ENCODE measurements at regions not wholly inside any gene's neighbourhood (a gene's known extent, or its start where the extent isn't known, plus 50 kb on each side); places are given as distances from the start of the nearest gene placed in this dataset.

DNA sequence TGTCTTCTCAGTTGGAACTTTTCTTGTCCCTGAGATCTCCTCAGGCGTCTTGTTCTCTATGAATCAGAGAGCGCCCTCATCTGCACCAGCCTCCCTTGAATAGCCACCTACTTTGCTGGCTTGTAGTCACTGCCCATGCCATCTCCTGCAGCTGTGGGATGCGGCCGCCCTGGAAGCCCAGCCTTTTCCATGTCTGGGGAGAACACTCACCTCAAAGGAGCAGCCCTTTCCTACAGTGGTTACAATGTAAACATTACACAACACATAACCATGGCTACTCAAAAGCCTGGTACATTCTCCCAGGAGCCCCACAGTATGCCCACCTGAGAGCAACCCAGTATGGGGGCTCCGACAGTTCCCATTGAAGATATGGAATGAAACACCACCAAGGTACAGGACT is 351.0 kb downstream of the EN1 start:
- DNase-seq (ENCODE audit: low read depth): no peak
- no peak overlapping the region for H3K4me3 ChIP-seq (ENCODE audit: low read depth, low read length)
- TF ChIP-seq, protein P1, sequence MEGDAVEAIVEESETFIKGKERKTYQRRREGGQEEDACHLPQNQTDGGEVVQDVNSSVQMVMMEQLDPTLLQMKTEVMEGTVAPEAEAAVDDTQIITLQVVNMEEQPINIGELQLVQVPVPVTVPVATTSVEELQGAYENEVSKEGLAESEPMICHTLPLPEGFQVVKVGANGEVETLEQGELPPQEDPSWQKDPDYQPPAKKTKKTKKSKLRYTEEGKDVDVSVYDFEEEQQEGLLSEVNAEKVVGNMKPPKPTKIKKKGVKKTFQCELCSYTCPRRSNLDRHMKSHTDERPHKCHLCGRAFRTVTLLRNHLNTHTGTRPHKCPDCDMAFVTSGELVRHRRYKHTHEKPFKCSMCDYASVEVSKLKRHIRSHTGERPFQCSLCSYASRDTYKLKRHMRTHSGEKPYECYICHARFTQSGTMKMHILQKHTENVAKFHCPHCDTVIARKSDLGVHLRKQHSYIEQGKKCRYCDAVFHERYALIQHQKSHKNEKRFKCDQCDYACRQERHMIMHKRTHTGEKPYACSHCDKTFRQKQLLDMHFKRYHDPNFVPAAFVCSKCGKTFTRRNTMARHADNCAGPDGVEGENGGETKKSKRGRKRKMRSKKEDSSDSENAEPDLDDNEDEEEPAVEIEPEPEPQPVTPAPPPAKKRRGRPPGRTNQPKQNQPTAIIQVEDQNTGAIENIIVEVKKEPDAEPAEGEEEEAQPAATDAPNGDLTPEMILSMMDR (IDR thresholded peaks at IDR 0.05; ENCODE audit: low read depth, low read length): no peak
- TF ChIP-seq MYC (IDR thresholded peaks at IDR 0.05; ENCODE audit: low read depth, low read length) (no peak), POLR2A (IDR thresholded peaks at IDR 0.05; ENCODE audit: extremely low read depth, insufficient read length) (no peak)
- TF ChIP-seq, protein P2, sequence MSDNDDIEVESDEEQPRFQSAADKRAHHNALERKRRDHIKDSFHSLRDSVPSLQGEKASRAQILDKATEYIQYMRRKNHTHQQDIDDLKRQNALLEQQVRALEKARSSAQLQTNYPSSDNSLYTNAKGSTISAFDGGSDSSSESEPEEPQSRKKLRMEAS (IDR thresholded peaks at IDR 0.05; ENCODE audit: low read depth, low read length): no peak

DNA sequence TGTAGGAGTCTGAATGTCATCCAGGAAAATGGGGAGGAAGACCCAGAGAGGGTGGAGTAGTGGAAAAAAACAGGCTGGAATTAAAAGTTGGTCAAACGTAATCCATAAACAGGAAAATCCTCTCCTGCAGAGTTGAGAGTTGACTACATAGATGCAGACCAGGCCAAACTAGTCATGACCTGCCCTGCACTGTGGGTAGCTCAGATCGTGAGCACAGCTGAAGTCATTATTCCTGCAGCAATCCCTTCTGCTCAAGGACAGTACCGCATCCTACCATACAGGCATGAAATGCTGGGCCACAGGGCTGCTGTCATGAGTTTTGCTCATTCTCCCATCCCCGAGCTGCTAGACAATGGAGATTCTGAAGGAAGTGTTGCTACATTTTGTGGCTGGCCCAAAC is 352.2 kb downstream of the EN1 start:
- TF ChIP-seq POLR2A (IDR thresholded peaks at IDR 0.05; ENCODE audit: extremely low read depth, insufficient read length) (no peak), MYC (IDR thresholded peaks at IDR 0.05; ENCODE audit: low read depth, low read length) (no peak)
- TF ChIP-seq, protein P1 (IDR thresholded peaks at IDR 0.05; ENCODE audit: low read depth, low read length): no peak
- TF ChIP-seq, protein P2 (IDR thresholded peaks at IDR 0.05; ENCODE audit: low read depth, low read length): no peak
- no peak overlapping the region for H3K4me3 ChIP-seq (ENCODE audit: low read depth, low read length)
- no peak for DNase-seq (ENCODE audit: low read depth)

GRCh38 chr2:118493213-118493612 is 354.2 kb downstream of the EN1 start:
- no peak for TF ChIP-seq POLR2A (IDR thresholded peaks at IDR 0.05; ENCODE audit: extremely low read depth, insufficient read length)
- TF ChIP-seq, protein P2 (IDR thresholded peaks at IDR 0.05; ENCODE audit: low read depth, low read length): no peak
- TF ChIP-seq, protein P1 (IDR thresholded peaks at IDR 0.05; ENCODE audit: low read depth, low read length): no peak
- no peak for TF ChIP-seq MYC (IDR thresholded peaks at IDR 0.05; ENCODE audit: low read depth, low read length)
- DNase-seq (ENCODE audit: low read depth): no peak
- no peak overlapping the region for H3K4me3 ChIP-seq (ENCODE audit: low read depth, low read length)

DNA sequence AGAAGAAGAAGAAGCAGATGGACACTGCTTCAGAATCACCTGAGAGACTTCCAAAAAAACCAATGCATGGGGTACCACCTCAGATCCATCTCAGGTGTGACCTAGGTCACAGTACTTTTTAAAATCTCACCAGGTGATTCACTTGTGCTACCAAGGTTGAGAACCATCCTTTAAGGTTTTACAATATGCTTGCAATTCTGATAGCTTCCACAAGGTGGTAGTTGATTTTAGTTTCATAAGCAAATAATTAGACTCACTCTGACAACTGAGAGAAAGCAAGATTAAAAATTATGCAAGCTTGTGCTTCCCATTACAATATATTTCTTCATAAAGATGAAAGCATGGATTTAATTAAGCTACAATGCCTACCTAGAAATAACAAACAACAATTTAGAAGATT is 355.1 kb downstream of the EN1 start:
- DNase-seq (ENCODE audit: low read depth): peak; percentile 32
- TF ChIP-seq MYC (IDR thresholded peaks at IDR 0.05; ENCODE audit: low read depth, low read length): no peak
- TF ChIP-seq, protein P1 (IDR thresholded peaks at IDR 0.05; ENCODE audit: low read depth, low read length): peak; percentile 34
- no peak overlapping the region for H3K4me3 ChIP-seq (ENCODE audit: low read depth, low read length)

DNA sequence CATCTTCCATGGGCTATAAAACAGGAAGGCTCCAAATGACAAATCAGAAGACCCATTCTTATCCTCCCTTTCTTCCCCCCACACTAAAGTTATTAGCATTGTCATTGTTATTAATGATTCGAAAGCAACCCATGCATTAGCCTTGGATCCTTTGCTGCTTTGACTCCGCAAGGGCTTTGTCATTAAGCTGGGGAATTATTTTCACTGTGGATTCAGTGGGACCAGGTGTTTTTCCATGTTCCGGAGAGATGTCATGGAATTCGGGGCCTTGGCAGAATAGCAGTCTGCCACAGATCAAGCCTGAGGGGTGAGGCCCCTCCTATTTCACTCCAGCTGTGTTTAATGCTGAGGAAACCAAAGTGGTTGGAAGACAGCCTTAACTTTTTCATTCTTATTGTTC is 357.1 kb downstream of the EN1 start:
- H3K4me3 ChIP-seq (ENCODE audit: low read depth, low read length): no peak overlapping the region
- DNase-seq (ENCODE audit: low read depth): no peak
- TF ChIP-seq, protein P1 (IDR thresholded peaks at IDR 0.05; ENCODE audit: low read depth, low read length): no peak
- TF ChIP-seq MYC (IDR thresholded peaks at IDR 0.05; ENCODE audit: low read depth, low read length): no peak
- TF ChIP-seq, protein P2 (IDR thresholded peaks at IDR 0.05; ENCODE audit: low read depth, low read length): no peak
- no peak for TF ChIP-seq POLR2A (IDR thresholded peaks at IDR 0.05; ENCODE audit: extremely low read depth, insufficient read length)

DNA sequence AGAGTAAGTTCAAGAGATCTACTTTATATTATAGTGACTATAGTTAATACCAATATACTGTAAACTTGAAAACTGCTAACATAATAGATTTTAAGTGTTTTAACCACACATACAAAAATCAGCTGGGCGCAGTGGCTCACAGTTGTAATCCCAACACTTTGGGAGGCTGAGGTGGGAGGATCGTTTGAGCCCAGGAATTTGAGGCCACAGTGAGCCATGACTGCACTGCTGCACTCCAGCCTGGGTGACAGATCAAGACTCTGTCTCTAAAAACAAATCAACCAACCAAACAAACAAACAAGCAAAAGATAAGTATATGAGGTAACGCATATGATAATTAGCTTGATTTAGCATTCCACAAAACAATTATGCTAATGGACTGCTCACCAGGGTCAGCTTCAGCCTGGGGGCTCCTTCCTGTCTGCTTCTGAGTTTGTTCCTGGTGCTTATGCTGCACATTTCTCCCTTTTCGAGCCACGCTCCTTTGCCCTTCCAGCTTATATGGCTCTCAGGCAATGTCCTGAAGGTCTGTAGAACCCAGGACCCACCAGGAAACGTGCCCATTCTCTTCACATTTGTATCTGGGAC is 357.6 kb downstream of the EN1 start:
- TF ChIP-seq, protein P1 (IDR thresholded peaks at IDR 0.05; ENCODE audit: low read depth, low read length): no peak
- TF ChIP-seq MYC (IDR thresholded peaks at IDR 0.05; ENCODE audit: low read depth, low read length) (no peak), POLR2A (IDR thresholded peaks at IDR 0.05; ENCODE audit: extremely low read depth, insufficient read length) (no peak)
- TF ChIP-seq, protein P2 (IDR thresholded peaks at IDR 0.05; ENCODE audit: low read depth, low read length): no peak
- DNase-seq (ENCODE audit: low read depth): no peak
- H3K4me3 ChIP-seq (ENCODE audit: low read depth, low read length): no peak overlapping the region
